HG03103 (cell line): ENCODE measurements at regions not wholly inside any gene's neighbourhood (a gene's known extent, or its start where the extent isn't known, plus 50 kb on each side); places are given as distances from the start of the nearest gene placed in this dataset.

Source experiments
- ATAC-seq: cut with Tn5 transposase; IDR thresholded peaks from one replicate; pipeline ENCODE4 v1.9.1; 2021; ENCODE audit warnings: low read depth; ENCODE audit not compliant: unreplicated experiment

DNA sequence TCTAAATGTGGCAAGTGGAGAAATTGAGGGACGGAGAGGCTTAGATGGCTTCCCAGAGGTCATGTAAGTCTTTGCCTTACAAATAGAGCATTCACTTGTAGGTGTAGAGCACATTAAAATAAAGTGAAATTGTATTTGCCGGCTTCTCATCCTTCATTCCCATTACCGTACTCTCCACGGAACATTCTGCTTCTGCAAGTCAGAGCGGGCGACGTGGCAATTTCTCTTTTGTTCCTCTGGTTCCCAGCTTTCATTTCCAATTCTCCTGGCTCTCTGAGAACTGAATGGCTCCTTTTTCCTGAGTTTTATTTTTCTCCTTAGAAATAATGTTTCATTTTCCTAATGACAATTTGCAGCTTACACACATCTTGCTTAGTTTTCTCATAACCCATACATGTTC lies 51.3 kb upstream of the PFKP start:
- no peak for ATAC-seq

- ATAC-seq = no peak
These were observed 52.4 kb upstream of the PFKP start for GRCh38 chr10:3014968-3015367.

DNA sequence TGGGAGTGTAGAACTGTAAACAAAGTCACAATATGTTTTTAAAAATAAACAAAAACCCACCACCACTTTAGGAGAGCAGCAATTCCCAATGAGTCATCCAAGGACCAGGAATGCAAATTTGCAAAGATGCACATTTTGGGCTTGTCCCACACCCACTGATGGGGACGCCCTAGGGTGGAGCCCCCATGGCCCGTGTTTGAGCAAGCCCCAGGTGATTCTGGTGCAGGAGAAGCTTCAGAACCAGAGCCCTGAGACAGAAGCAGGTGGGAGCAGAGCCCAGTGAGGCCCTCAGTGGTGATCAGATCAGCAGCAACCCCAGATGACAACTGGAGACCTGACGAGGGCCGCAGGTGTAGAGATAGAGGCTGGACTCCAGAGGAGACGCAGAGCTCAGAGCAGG lies 55.1 kb upstream of the PFKP start:
- ATAC-seq = no peak

DNA sequence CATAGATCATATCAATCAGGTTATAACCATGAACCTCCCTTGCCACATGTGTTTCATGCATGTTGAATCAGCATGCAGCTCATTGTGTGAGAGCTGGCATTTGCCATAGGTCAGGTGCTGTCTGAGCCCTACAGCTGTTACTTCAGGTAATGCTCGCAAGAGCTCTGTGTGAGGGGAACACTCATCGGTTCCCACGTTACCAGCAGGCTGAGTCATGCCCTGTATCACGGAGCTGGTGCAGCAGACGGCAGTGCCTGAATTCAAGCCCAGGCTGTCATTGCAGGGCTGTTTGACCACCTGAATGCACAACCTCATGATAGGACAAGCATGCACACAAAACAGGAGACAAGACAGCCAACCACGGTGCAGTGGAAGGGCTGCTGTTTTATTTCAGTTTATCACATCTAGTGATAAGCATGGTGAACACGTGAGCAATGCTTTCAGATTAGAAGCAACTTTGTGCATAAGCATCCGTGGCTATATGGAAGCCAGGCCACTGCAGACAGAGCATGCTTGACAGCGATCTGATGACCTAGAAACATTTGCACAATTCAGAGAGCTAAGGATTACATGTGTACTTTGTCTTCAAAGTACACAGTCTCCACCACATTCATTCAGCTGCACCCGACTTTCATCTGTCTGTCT lies 56.4 kb upstream of the PFKP start:
- ATAC-seq = no peak

- no peak for ATAC-seq
These were observed 57.0 kb upstream of the PFKP start for GRCh38 chr10:3010334-3010733.

- no peak for ATAC-seq
These were observed 58.0 kb upstream of the PFKP start for GRCh38 chr10:3009341-3009740.

DNA sequence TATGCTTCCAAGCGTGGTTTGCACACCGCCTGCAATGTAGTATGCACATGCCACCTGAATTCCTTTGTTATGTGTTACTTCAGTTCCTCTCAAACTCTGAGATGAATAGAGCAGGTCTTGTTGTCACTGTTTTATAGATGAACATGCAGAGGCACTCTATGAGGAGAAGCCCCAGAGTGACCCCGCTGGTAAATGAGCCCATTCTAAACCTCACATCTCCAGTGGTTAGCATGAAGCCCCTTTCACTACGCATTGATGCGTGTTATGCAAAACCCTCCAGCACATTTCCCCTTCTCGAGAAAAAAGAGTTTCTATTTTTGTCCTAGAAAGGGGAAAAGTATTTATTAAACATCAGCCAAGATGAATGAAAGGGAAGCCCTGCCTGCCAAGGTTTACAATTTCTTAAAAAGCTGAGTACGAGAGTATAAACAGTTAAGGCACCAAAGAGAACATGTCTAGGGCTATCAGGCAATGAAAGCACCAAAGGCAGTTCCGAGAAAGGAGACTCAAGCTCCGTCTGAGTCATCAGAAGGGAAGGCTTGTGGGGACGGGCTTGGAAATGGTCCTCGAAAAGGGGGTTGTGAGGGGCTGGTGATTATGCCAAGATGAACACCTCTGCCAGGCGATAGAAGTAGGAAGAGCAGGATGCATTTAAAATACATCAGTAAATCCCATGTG lies 58.7 kb upstream of the PFKP start:
- ATAC-seq = no peak

DNA sequence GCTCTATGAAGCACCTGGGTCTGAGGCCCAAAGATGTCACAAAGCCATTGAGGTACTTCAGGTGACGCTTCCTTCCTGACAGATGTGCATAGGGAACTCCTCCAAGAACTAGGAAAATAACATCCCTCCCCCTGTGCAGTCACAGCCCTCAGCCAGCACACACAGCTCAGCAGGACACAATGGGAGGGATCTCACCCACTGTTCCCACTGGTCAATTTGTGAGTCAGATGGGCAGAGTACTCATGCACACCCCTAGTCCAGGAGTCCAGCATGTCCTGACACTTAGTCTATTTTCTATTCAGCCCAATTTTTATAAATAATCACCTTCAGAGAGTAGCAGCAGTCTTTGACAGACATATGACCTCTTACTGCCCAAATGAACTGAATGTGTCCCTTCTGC lies 60.7 kb upstream of the PFKP start:
- ATAC-seq = no peak

GRCh38 chr10:3006093-3006492 lies 61.3 kb upstream of the PFKP start:
- no peak for ATAC-seq

DNA sequence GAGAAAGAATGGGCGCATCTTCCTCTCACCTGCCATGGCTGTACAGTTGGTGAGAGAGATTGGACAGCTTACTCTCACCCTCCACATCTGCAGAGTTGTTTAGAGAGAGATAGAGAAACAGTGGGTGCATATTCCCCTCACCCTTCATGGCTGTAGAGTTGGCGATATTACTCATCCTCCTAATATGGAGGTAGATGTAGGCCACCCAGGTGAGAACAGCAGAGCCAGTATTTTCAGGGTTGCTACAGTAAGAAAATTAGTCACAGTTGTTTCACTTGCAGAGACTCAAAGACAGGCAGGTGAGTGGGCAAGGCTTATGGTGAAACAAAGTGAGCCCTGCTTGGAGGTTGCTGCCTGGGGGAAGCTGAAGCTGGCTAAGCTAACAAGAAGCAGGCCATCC lies 65.0 kb upstream of the PFKP start:
- ATAC-seq = no peak

GRCh38 chr10:3000048-3000447 lies 67.3 kb upstream of the PFKP start:
- no peak for ATAC-seq

GRCh38 chr10:2994221-2994961 lies 73.0 kb upstream of the PFKP start:
- ATAC-seq = no peak

- no peak for ATAC-seq
These were observed 73.7 kb upstream of the PFKP start for GRCh38 chr10:2993636-2994035.

- no peak for ATAC-seq
These were observed 74.7 kb upstream of the PFKP start for GRCh38 chr10:2992401-2993198.

DNA sequence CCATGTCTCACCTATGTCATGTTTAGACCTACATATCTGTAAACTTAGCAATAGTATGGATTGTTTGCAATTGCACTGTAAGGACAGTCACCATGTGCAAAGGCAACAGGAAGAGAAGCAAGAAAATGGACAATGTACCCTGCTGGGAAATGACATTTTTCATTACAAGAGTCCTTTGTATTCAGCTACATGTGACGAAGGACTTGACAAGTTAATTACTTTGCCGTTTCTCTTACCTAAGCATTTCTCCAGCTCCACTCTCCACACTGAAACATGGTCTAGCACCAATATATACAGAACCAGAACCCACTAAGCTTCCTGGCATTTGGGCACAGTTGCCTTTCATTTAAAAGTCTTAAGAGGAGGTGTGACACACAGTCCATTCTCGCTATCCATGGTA lies 76.6 kb upstream of the PFKP start:
- no peak for ATAC-seq

- no peak for ATAC-seq
These were observed 77.9 kb upstream of the PFKP start for GRCh38 chr10:2989292-2989947.

DNA sequence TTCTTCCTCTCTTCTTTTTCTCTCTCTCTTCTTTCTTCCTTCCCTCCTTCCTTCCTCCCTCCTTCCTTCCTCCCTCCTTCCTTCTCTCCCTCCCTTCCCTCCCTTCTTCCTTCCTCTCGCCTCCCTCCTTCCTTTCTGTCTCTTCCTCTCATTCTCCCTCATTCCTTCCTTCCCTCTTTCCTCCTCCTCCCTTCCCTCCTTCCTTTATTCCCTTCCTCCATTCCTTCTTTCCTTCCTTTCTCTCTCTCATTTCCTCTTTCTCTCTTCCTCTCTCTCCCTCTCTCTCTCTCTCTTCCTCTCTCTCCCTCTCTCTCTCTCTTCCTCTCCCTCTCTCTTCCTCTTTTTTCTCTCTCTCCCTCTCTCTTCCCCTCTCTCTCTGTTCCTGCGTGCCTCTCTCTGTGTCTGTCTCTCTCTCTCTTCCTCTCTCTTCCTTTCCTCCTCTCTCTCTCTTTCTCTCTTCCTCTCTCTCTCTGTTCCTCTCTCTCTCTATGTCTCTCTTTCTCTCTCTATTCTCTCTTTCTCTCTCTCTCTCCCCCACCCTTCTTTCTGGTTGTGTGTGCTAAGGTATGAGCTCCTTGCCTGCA lies 80.1 kb upstream of the PFKP start:
- ATAC-seq = no peak

- no peak for ATAC-seq
These were observed 81.0 kb upstream of the PFKP start for GRCh38 chr10:2986391-2986801.

GRCh38 chr10:2985729-2986232 lies 81.6 kb upstream of the PFKP start:
- ATAC-seq = no peak

- ATAC-seq = no peak
These were observed 82.7 kb upstream of the PFKP start for GRCh38 chr10:2984682-2985081.
